HEK293 (cell line): ENCODE measurements at regions not wholly inside any gene's neighbourhood (a gene's known extent, or its start where the extent isn't known, plus 50 kb on each side); places are given as distances from the start of the nearest gene placed in this dataset.

Source experiments
- CTCF ChIP-seq: fragments of 450-650 bp; formaldehyde crosslinking; IDR thresholded peaks from 2 replicates; pipeline ENCODE4 v1.5.1; 2016; ENCODE audit warnings: missing biosample characterization, missing genetic modification characterization
- GLI4 ChIP-seq: fragments of 450-650 bp; formaldehyde crosslinking; IDR thresholded peaks from 2 replicates; pipeline ENCODE4 v1.5.1; 2016; ENCODE audit warnings: missing biosample characterization, missing genetic modification characterization
- TSHZ1 ChIP-seq: fragments of 450-650 bp; formaldehyde crosslinking; IDR thresholded peaks from 2 replicates; pipeline ENCODE4 v1.5.1; 2016; ENCODE audit warnings: missing biosample characterization, missing genetic modification characterization, borderline replicate concordance
- ZNF121 ChIP-seq: fragments of 450-650 bp; formaldehyde crosslinking; IDR thresholded peaks from 2 replicates; pipeline ENCODE4 v1.5.1; 2016; ENCODE audit warnings: missing biosample characterization, missing genetic modification characterization
- ZNF558 ChIP-seq: fragments of 450-650 bp; formaldehyde crosslinking; IDR thresholded peaks from 2 replicates; pipeline ENCODE4 v1.5.1; 2016; ENCODE audit warnings: missing biosample characterization, missing genetic modification characterization
- ZNF571 ChIP-seq: fragments of 450-650 bp; formaldehyde crosslinking; IDR thresholded peaks from 2 replicates; pipeline ENCODE4 v1.5.0; 2017; ENCODE audit warnings: missing biosample characterization, missing genetic modification characterization
- ZNF645 ChIP-seq: fragments of 450-650 bp; formaldehyde crosslinking; IDR thresholded peaks from 2 replicates; pipeline ENCODE4; 2016; ENCODE audit warnings: missing biosample characterization, missing genetic modification characterization

GRCh38 chr11:96464700-96465307 lies 75.0 kb downstream of the JRKL start:
- TF ChIP-seq CTCF (tag by site-specific recombination) (peak; percentile 49; the same call in 1 of the 2 replicates), ZNF121 (tag by site-specific recombination) (no peak), TSHZ1 (tag by site-specific recombination) (no peak), ZNF571 (no peak), GLI4 (no peak), ZNF645 (no peak), ZNF558 (tag by site-specific recombination) (no peak)
